Ascending aorta (tissue), 2 donors: ENCODE measurements at regions not wholly inside any gene's neighbourhood (a gene's known extent, or its start where the extent isn't known, plus 50 kb on each side); places are given as distances from the start of the nearest gene placed in this dataset.

Experiments used
- DNase-seq, 2 donors: peaks; one replicate each; pipeline ENCODE4 v3.0.0-alpha.2; 2019; ENCODE audit warnings: low spot score in 2 of 2
- H3K27ac ChIP-seq, 2 donors: fragments of 200-600 bp; sonication (generic); one replicate each; pipeline ENCODE4 v1.5.1; 2016 to 2017; ENCODE audit warnings: mild to moderate bottlenecking in 1 of 2
- H3K27me3 ChIP-seq: fragments of 200-600 bp; sonication (generic); one replicate; pipeline ENCODE4 v1.5.1; 2017
- H3K36me3 ChIP-seq, 2 donors: fragments of 200-600 bp; sonication (generic); one replicate each; pipeline ENCODE4 v1.5.1; 2016
- H3K4me1 ChIP-seq, 2 donors: fragments of 200-600 bp; sonication (generic); one replicate each; pipeline ENCODE4 v1.5.1; 2016 to 2017; ENCODE audit warnings: mild to moderate bottlenecking in 1 of 2
- H3K4me3 ChIP-seq, 2 donors: fragments of 200-600 bp; sonication (generic); one replicate each; pipeline ENCODE4 v1.5.1; 2016 to 2017; ENCODE audit warnings: mild to moderate bottlenecking in 1 of 2
- H3K9me3 ChIP-seq, 2 donors: fragments of 200-600 bp; sonication (generic); one replicate each; pipeline ENCODE4 v1.5.1; 2016
- CTCF ChIP-seq, 3 experiments: fragments of 200-600 bp in 2 of 3; fragments of 450-650 bp in 1 of 3; sonication (generic) in 2 of 3; IDR thresholded peaks; one replicate each; pipeline ENCODE4 v1.5.1; 2016 to 2019; ENCODE audit warnings: antibody characterized with exemption in 3 of 3, mild to moderate bottlenecking in 1 of 3, moderate library complexity in 1 of 3
- intact Hi-C: fragments of 100-400 bp; cut with DNase I; formaldehyde crosslinking; loops from one replicate; pipeline ENCODE4 v1.15.1; 2023

- no peak for DNase-seq
- Histone ChIP-seq H3K4me1 (no peaks in the 10 kb centered on the region), H3K27ac (no peak overlapping the region), H3K4me3 (no peak overlapping the region), H3K27me3 (no peaks in the 10 kb centered on the region), H3K36me3 (no peaks in the 10 kb centered on the region), H3K9me3 (no peaks in the 10 kb centered on the region)
- intact Hi-C loops = no loop called here
- no peak for TF ChIP-seq CTCF (IDR thresholded peaks at IDR 0.05)
These were observed 73.6 kb upstream of the TIAM2 start for GRCh38 chr6:154921482-154921881.

GRCh38 chr6:154923199-154923869, 71.8 kb upstream of the TIAM2 start:
- Histone ChIP-seq H3K27ac (no peak overlapping the region), H3K27me3 (no peaks in the 10 kb centered on the region), H3K9me3 (no peaks in the 10 kb centered on the region), H3K4me1 (no peaks in the 10 kb centered on the region), H3K4me3 (no peak overlapping the region), H3K36me3 (no peaks in the 10 kb centered on the region)
- TF ChIP-seq CTCF (IDR thresholded peaks at IDR 0.05) = no peak
- intact Hi-C loops = no loop called here
- no peak for DNase-seq

GRCh38 chr6:154925130-154925529, 70.0 kb upstream of the TIAM2 start:
- Histone ChIP-seq H3K36me3 (no peaks in the 10 kb centered on the region), H3K4me1 (no peaks in the 10 kb centered on the region), H3K4me3 (no peak overlapping the region), H3K27ac (no peak overlapping the region), H3K9me3 (no peaks in the 10 kb centered on the region), H3K27me3 (no peaks in the 10 kb centered on the region)
- no peak for DNase-seq
- TF ChIP-seq CTCF (IDR thresholded peaks at IDR 0.05) = no peak
- intact Hi-C loops = loop anchor here (5.0 kb wide), 1 partner anchor 72 kb away; the partner anchor contains the start of gene TIAM2

GRCh38 chr6:154926366-154926765, 68.7 kb upstream of the TIAM2 start:
- no peak overlapping the region for H3K4me3 ChIP-seq
- intact Hi-C loops = loop anchor here (5.0 kb wide), 1 partner anchor 71 kb away; the partner anchor contains the start of gene TIAM2
- no peaks in the 10 kb centered on the region for H3K4me1 ChIP-seq
- no peak overlapping the region for H3K27ac ChIP-seq
- H3K36me3 ChIP-seq = no peaks in the 10 kb centered on the region
- no peaks in the 10 kb centered on the region for H3K9me3 ChIP-seq
- DNase-seq = no peak
- no peaks in the 10 kb centered on the region for H3K27me3 ChIP-seq
- no peak for TF ChIP-seq CTCF (IDR thresholded peaks at IDR 0.05)

- no peaks in the 10 kb centered on the region for H3K27me3 ChIP-seq
- H3K4me3 ChIP-seq = no peak overlapping the region
- no peak overlapping the region for H3K27ac ChIP-seq
- H3K36me3 ChIP-seq = no peaks in the 10 kb centered on the region
- intact Hi-C loops = loop anchor here (1.0 to 5.0 kb wide), 3 partner anchors 69 to 319 kb away; partner anchors contain the start of gene TIAM2
- H3K4me1 ChIP-seq = no peaks in the 10 kb centered on the region
- peak in 1 of 2 donors; percentile 79 for DNase-seq
- H3K9me3 ChIP-seq = no peaks in the 10 kb centered on the region
- peak; percentile 66 to 81 (median 68) for TF ChIP-seq CTCF (IDR thresholded peaks at IDR 0.05)
These were observed 66.7 kb upstream of the TIAM2 start for GRCh38 chr6:154928325-154928922.
